ENCODE measurements at regions not wholly inside any gene's neighbourhood (a gene's known extent, or its start where the extent isn't known, plus 50 kb on each side); places are given as distances from the start of the nearest gene placed in this dataset.
"Not testable (repeated sequence)": the region's sequence is repeated elsewhere in the genome, so short reads cannot be mapped to it uniquely, and the experiment has no call there.

- not testable (repeated sequence) for H3K27me3 ChIP-seq (ENCODE audit: insufficient read depth, insufficient read length); H3K9me3 ChIP-seq (ENCODE audit: insufficient read depth, low read length); H3K4me3 ChIP-seq (ENCODE audit: insufficient read length, low read depth); H3K9ac ChIP-seq (ENCODE audit: insufficient read length, low read depth); H3K4me1 ChIP-seq (ENCODE audit: insufficient read depth, insufficient read length); DNase-seq (ENCODE audit: low read depth, low spot score); H3K36me3 ChIP-seq (ENCODE audit: insufficient read depth, insufficient read length, low read length)
Measured at GRCh38 chr2:89935436-89935835, 1244.0 kb downstream of the RPIA start.

GRCh38 chr2:89936011-89936410 is 1244.5 kb downstream of the RPIA start:
- H3K27me3 ChIP-seq (ENCODE audit: insufficient read depth, insufficient read length); H3K4me3 ChIP-seq (ENCODE audit: insufficient read length, low read depth); H3K9me3 ChIP-seq (ENCODE audit: insufficient read depth, low read length); H3K4me1 ChIP-seq (ENCODE audit: insufficient read depth, insufficient read length); DNase-seq (ENCODE audit: low read depth, low spot score); H3K36me3 ChIP-seq (ENCODE audit: insufficient read depth, insufficient read length, low read length); H3K9ac ChIP-seq (ENCODE audit: insufficient read length, low read depth): not testable (repeated sequence)

- not testable (repeated sequence) for DNase-seq (ENCODE audit: low read depth, low spot score); H3K36me3 ChIP-seq (ENCODE audit: insufficient read depth, insufficient read length, low read length); H3K9me3 ChIP-seq (ENCODE audit: insufficient read depth, low read length); H3K4me1 ChIP-seq (ENCODE audit: insufficient read depth, insufficient read length); H3K9ac ChIP-seq (ENCODE audit: insufficient read length, low read depth); H3K4me3 ChIP-seq (ENCODE audit: insufficient read length, low read depth); H3K27me3 ChIP-seq (ENCODE audit: insufficient read depth, insufficient read length)
Measured at GRCh38 chr2:89936559-89936958, 1245.1 kb downstream of the RPIA start.

GRCh38 chr2:89938756-89939155 is 1247.3 kb downstream of the RPIA start:
- not testable (repeated sequence) for H3K4me3 ChIP-seq (ENCODE audit: insufficient read length, low read depth); H3K9me3 ChIP-seq (ENCODE audit: insufficient read depth, low read length); H3K27me3 ChIP-seq (ENCODE audit: insufficient read depth, insufficient read length); H3K4me1 ChIP-seq (ENCODE audit: insufficient read depth, insufficient read length); H3K36me3 ChIP-seq (ENCODE audit: insufficient read depth, insufficient read length, low read length); DNase-seq (ENCODE audit: low read depth, low spot score); H3K9ac ChIP-seq (ENCODE audit: insufficient read length, low read depth)

- H3K36me3 ChIP-seq (ENCODE audit: insufficient read depth, insufficient read length, low read length); H3K9ac ChIP-seq (ENCODE audit: insufficient read length, low read depth); H3K27me3 ChIP-seq (ENCODE audit: insufficient read depth, insufficient read length); H3K9me3 ChIP-seq (ENCODE audit: insufficient read depth, low read length); H3K4me3 ChIP-seq (ENCODE audit: insufficient read length, low read depth); DNase-seq (ENCODE audit: low read depth, low spot score); H3K4me1 ChIP-seq (ENCODE audit: insufficient read depth, insufficient read length): not testable (repeated sequence)
Measured at GRCh38 chr2:89944267-89944666, 1252.8 kb downstream of the RPIA start.

- H3K36me3 ChIP-seq (ENCODE audit: insufficient read depth, insufficient read length, low read length); DNase-seq (ENCODE audit: low read depth, low spot score); H3K4me1 ChIP-seq (ENCODE audit: insufficient read depth, insufficient read length); H3K9ac ChIP-seq (ENCODE audit: insufficient read length, low read depth); H3K27me3 ChIP-seq (ENCODE audit: insufficient read depth, insufficient read length); H3K9me3 ChIP-seq (ENCODE audit: insufficient read depth, low read length); H3K4me3 ChIP-seq (ENCODE audit: insufficient read length, low read depth): not testable (repeated sequence)
Measured at GRCh38 chr2:89945004-89945616, 1253.6 kb downstream of the RPIA start.

GRCh38 chr2:89947208-89947815 is 1255.8 kb downstream of the RPIA start:
- not testable (repeated sequence) for H3K9ac ChIP-seq (ENCODE audit: insufficient read length, low read depth); DNase-seq (ENCODE audit: low read depth, low spot score); H3K4me1 ChIP-seq (ENCODE audit: insufficient read depth, insufficient read length); H3K27me3 ChIP-seq (ENCODE audit: insufficient read depth, insufficient read length); H3K36me3 ChIP-seq (ENCODE audit: insufficient read depth, insufficient read length, low read length); H3K4me3 ChIP-seq (ENCODE audit: insufficient read length, low read depth); H3K9me3 ChIP-seq (ENCODE audit: insufficient read depth, low read length)

GRCh38 chr2:89948102-89948501 is 1256.6 kb downstream of the RPIA start:
- H3K4me1 ChIP-seq (ENCODE audit: insufficient read depth, insufficient read length); H3K36me3 ChIP-seq (ENCODE audit: insufficient read depth, insufficient read length, low read length); DNase-seq (ENCODE audit: low read depth, low spot score); H3K9me3 ChIP-seq (ENCODE audit: insufficient read depth, low read length); H3K9ac ChIP-seq (ENCODE audit: insufficient read length, low read depth); H3K27me3 ChIP-seq (ENCODE audit: insufficient read depth, insufficient read length); H3K4me3 ChIP-seq (ENCODE audit: insufficient read length, low read depth): not testable (repeated sequence)

GRCh38 chr2:89950807-89951206 is 1259.3 kb downstream of the RPIA start:
- not testable (repeated sequence) for H3K9me3 ChIP-seq (ENCODE audit: insufficient read depth, low read length); H3K9ac ChIP-seq (ENCODE audit: insufficient read length, low read depth); H3K27me3 ChIP-seq (ENCODE audit: insufficient read depth, insufficient read length); DNase-seq (ENCODE audit: low read depth, low spot score); H3K4me3 ChIP-seq (ENCODE audit: insufficient read length, low read depth); H3K36me3 ChIP-seq (ENCODE audit: insufficient read depth, insufficient read length, low read length); H3K4me1 ChIP-seq (ENCODE audit: insufficient read depth, insufficient read length)

- H3K9ac ChIP-seq (ENCODE audit: insufficient read length, low read depth); H3K9me3 ChIP-seq (ENCODE audit: insufficient read depth, low read length); H3K27me3 ChIP-seq (ENCODE audit: insufficient read depth, insufficient read length); H3K36me3 ChIP-seq (ENCODE audit: insufficient read depth, insufficient read length, low read length); H3K4me1 ChIP-seq (ENCODE audit: insufficient read depth, insufficient read length); H3K4me3 ChIP-seq (ENCODE audit: insufficient read length, low read depth): not testable (repeated sequence)
- DNase-seq (ENCODE audit: low read depth, low spot score): peak; percentile 0
Measured at GRCh38 chr2:89957236-89957635, 1265.8 kb downstream of the RPIA start.

GRCh38 chr2:89959729-89960378 is 1268.4 kb downstream of the RPIA start:
- H3K4me3 ChIP-seq (ENCODE audit: insufficient read length, low read depth); H3K9me3 ChIP-seq (ENCODE audit: insufficient read depth, low read length); H3K4me1 ChIP-seq (ENCODE audit: insufficient read depth, insufficient read length); H3K27me3 ChIP-seq (ENCODE audit: insufficient read depth, insufficient read length); H3K36me3 ChIP-seq (ENCODE audit: insufficient read depth, insufficient read length, low read length); H3K9ac ChIP-seq (ENCODE audit: insufficient read length, low read depth); DNase-seq (ENCODE audit: low read depth, low spot score): not testable (repeated sequence)

GRCh38 chr2:89960570-89960969 is 1269.1 kb downstream of the RPIA start:
- not testable (repeated sequence) for DNase-seq (ENCODE audit: low read depth, low spot score); H3K4me1 ChIP-seq (ENCODE audit: insufficient read depth, insufficient read length); H3K9ac ChIP-seq (ENCODE audit: insufficient read length, low read depth); H3K27me3 ChIP-seq (ENCODE audit: insufficient read depth, insufficient read length); H3K9me3 ChIP-seq (ENCODE audit: insufficient read depth, low read length); H3K36me3 ChIP-seq (ENCODE audit: insufficient read depth, insufficient read length, low read length); H3K4me3 ChIP-seq (ENCODE audit: insufficient read length, low read depth)

Measured in NT2/D1 (cell line).